Upper lobe of right lung (tissue), 1 donor: ENCODE measurements at regions not wholly inside any gene's neighbourhood (a gene's known extent, or its start where the extent isn't known, plus 50 kb on each side); places are given as distances from the start of the nearest gene placed in this dataset.

Experiments used
- ATAC-seq: fragments of 200-7000 bp; cut with Tn5 transposase; one replicate; pipeline ENCODE4 v1.9.1; 2020; ENCODE audit warnings: mild to moderate bottlenecking, moderate library complexity
- DNase-seq: peaks from one replicate; pipeline ENCODE4 v3.0.0-alpha.2; 2020
- H3K27ac ChIP-seq: fragments of 200-600 bp; one replicate; pipeline ENCODE4 v1.8.0; 2022
- H3K27me3 ChIP-seq: fragments of 200-600 bp; one replicate; pipeline ENCODE4 v1.8.0; 2022; ENCODE audit warnings: mild to moderate bottlenecking
- H3K36me3 ChIP-seq: fragments of 200-600 bp; one replicate; pipeline ENCODE4 v1.8.0; 2022
- H3K4me1 ChIP-seq: fragments of 200-600 bp; one replicate; pipeline ENCODE4 v1.8.0; 2022
- H3K4me3 ChIP-seq: fragments of 200-600 bp; one replicate; pipeline ENCODE4 v1.8.0; 2022; ENCODE audit warnings: mild to moderate bottlenecking
- H3K9me3 ChIP-seq: fragments of 200-600 bp; one replicate; pipeline ENCODE4 v1.8.0; 2022
- intact Hi-C: fragments of 100-400 bp; cut with DNase I; formaldehyde crosslinking; loops from one replicate; pipeline ENCODE4 v1.11.0; 2022
- TF ChIP-seq, protein P1 (sequence below): fragments of 200-600 bp; IDR thresholded peaks from one replicate; pipeline ENCODE4 v1.8.0; 2022; ENCODE audit warnings: antibody characterized with exemption
- donor health status: DM: no; HTN: yes; CAD: no; lungs with severe emphysema.

DNA sequence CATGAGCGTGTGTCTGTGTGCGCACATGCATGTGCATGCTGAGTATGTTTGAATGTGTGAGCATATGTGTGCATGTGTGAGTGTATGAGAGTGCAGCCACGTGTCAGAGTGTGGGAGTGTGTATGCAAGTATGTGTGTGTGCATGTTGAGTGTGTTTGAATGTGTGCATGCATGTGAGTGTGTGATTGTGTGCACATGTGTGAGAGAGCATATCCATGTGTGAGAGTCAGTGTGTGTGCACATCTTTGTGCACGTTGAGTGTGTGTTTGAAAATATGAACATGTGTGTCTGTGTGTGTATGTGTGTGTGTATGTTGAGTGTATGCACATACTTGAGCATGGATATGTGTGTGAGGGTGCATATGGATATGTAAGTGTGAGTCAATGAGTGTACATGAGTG lies 730.8 kb downstream of the VRK1 start:
- no peaks in the 10 kb centered on the region for H3K9me3 ChIP-seq
- H3K27me3 ChIP-seq, result no peaks in the 10 kb centered on the region
- DNase-seq (no peak), ATAC-seq (peak; percentile 31)
- no peaks in the 10 kb centered on the region for H3K4me1 ChIP-seq
- H3K27ac ChIP-seq, result no peak overlapping the region
- intact Hi-C loops, result no loop called here
- no peak overlapping the region for H3K4me3 ChIP-seq
- no peaks in the 10 kb centered on the region for H3K36me3 ChIP-seq
- TF ChIP-seq, protein P1, sequence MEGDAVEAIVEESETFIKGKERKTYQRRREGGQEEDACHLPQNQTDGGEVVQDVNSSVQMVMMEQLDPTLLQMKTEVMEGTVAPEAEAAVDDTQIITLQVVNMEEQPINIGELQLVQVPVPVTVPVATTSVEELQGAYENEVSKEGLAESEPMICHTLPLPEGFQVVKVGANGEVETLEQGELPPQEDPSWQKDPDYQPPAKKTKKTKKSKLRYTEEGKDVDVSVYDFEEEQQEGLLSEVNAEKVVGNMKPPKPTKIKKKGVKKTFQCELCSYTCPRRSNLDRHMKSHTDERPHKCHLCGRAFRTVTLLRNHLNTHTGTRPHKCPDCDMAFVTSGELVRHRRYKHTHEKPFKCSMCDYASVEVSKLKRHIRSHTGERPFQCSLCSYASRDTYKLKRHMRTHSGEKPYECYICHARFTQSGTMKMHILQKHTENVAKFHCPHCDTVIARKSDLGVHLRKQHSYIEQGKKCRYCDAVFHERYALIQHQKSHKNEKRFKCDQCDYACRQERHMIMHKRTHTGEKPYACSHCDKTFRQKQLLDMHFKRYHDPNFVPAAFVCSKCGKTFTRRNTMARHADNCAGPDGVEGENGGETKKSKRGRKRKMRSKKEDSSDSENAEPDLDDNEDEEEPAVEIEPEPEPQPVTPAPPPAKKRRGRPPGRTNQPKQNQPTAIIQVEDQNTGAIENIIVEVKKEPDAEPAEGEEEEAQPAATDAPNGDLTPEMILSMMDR, result no peak

DNA sequence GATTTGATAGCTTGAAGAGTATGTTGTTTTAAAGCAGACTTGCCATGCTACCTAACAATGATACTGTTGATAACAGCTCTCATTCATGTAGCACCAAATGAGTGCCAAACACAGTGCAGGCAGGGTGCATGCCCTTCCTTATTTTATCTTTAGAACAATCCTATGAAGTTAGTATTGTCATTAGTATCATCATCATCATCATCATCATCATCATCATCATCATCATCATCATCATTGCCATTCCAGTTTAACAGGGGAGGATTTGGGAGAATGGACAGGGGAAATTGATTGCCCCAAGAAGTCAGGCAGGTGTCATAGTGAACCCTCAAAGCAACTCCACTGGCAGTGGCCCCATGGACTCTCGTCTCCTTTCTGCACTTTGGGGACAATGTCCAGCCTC lies 734.9 kb downstream of the VRK1 start:
- TF ChIP-seq, protein P1, result no peak
- no peak for DNase-seq
- Histone ChIP-seq H3K27ac (no peak overlapping the region), H3K4me3 (no peak overlapping the region), H3K27me3 (no peaks in the 10 kb centered on the region), H3K9me3 (no peaks in the 10 kb centered on the region), H3K36me3 (no peaks in the 10 kb centered on the region), H3K4me1 (no peaks in the 10 kb centered on the region)
- no peak for ATAC-seq
- intact Hi-C loops, result no loop called here

DNA sequence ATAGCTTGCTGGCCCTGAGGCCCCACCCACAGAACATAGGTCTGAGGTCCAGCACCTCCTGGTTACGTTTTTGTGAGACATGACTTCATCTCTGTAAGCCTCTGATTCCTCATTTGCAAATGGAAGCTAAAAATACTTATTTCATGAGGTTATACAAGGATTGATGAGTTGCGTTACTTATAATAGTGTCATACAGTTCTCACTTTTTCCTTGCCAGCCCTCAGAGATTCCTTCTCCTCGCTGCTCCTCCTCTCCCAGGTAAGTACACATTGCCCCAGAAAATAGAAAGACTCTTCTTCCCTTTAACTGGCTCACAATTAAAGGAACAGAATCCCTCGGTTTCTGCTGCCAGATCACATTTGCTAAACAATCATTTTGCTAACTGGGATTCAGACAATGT lies 739.2 kb downstream of the VRK1 start:
- Histone ChIP-seq H3K4me1 (no peaks in the 10 kb centered on the region), H3K4me3 (no peak overlapping the region), H3K27ac (no peak overlapping the region), H3K9me3 (no peaks in the 10 kb centered on the region), H3K36me3 (no peaks in the 10 kb centered on the region), H3K27me3 (no peaks in the 10 kb centered on the region)
- TF ChIP-seq, protein P1, result no peak
- no peak for ATAC-seq
- no peak for DNase-seq
- intact Hi-C loops, result no loop called here

DNA sequence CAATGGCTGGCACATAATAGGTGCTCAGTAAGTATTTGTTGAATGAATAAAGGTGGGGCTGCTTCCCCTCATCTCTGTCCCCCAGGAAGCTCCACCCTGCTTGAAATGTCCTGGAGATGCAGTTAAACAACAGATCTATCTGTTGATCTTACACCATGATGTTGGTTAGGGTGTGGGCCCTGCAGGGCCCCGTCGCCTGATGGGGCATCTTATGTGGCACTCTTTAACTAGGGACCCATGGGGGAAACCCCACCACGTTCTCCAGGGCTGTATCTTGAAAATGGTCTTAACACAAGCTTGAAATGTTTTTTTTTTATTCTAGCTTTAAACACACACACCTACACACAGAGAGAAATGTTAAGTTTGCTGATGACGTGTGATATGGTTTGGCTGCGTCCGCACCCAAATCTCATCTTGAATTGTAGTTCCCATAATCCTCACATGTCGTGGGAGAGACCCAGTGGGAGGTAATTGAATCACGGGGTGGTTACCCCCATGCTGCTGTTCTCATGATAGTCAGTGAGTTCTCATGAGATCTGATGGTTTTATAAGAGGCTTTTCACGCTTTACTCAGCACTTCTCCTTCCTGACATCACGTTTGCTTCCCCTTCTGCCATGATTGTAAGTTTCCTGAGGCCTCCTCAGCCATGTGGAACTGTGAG lies 741.7 kb downstream of the VRK1 start:
- ATAC-seq (no peak), DNase-seq (no peak)
- Histone ChIP-seq H3K9me3 (no peaks in the 10 kb centered on the region), H3K4me1 (no peaks in the 10 kb centered on the region), H3K27me3 (no peaks in the 10 kb centered on the region), H3K27ac (no peak overlapping the region), H3K36me3 (no peaks in the 10 kb centered on the region), H3K4me3 (no peak overlapping the region)
- TF ChIP-seq, protein P1, result no peak
- intact Hi-C loops, result no loop called here

DNA sequence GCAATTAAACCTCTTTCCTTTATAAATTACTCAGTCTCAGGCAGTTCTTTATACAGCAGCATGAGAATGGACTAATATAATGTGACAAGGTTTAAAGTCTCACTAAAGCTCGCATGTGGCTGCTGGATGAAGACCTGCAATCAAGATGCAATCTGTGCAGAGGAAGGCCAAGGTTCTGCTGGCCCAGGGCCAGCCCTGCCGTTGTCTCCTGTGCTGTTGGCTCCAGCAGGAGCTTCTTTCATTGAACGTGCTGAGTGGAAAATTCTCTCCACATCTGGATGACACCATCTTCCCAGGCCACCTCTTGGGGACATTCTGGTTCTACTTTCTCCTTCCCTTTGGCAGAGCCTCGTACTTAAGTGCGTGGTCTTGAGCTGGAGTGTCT lies 742.2 kb downstream of the VRK1 start:
- intact Hi-C loops, result no loop called here

More for the DNA sequence above, 742.2 kb downstream of the VRK1 start:
- H3K4me3 ChIP-seq, result no peak overlapping the region
- ATAC-seq (no peak), DNase-seq (no peak)
- H3K36me3 ChIP-seq, result no peaks in the 10 kb centered on the region
- no peak overlapping the region for H3K27ac ChIP-seq
- TF ChIP-seq, protein P1, result no peak
- no peaks in the 10 kb centered on the region for H3K27me3 ChIP-seq
- H3K9me3 ChIP-seq, result no peaks in the 10 kb centered on the region
- H3K4me1 ChIP-seq, result no peaks in the 10 kb centered on the region
